ENCODE measurements at regions not wholly inside any gene's neighbourhood (a gene's known extent, or its start where the extent isn't known, plus 50 kb on each side); places are given as distances from the start of the nearest gene placed in this dataset.
"Not testable (repeated sequence)": the region's sequence is repeated elsewhere in the genome, so short reads cannot be mapped to it uniquely, and the experiment has no call there.

DNA sequence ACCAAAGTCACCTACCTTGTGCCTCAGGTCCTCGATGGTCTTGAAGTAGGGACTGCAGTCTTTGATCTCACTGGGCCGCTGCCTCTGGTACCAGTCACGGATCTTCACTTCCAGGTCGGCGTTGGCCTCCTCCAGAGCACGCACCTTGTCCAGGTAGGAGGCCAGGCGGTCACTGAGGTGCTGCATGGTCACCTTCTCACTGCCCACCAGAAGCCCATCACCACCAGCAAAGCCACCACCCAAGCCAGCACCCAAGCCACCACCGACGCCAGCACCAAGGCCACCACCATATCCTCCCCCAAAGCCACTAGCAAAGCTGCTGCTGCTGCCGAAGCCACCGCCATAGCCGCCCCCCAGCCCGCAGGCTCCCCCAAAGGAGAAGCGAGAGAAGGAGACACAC, 139.7 kb downstream of the TNFRSF13B start:
- TF ChIP-seq, protein P1, sequence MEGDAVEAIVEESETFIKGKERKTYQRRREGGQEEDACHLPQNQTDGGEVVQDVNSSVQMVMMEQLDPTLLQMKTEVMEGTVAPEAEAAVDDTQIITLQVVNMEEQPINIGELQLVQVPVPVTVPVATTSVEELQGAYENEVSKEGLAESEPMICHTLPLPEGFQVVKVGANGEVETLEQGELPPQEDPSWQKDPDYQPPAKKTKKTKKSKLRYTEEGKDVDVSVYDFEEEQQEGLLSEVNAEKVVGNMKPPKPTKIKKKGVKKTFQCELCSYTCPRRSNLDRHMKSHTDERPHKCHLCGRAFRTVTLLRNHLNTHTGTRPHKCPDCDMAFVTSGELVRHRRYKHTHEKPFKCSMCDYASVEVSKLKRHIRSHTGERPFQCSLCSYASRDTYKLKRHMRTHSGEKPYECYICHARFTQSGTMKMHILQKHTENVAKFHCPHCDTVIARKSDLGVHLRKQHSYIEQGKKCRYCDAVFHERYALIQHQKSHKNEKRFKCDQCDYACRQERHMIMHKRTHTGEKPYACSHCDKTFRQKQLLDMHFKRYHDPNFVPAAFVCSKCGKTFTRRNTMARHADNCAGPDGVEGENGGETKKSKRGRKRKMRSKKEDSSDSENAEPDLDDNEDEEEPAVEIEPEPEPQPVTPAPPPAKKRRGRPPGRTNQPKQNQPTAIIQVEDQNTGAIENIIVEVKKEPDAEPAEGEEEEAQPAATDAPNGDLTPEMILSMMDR (IDR thresholded peaks at IDR 0.05) = not testable (repeated sequence)
- not testable (repeated sequence) for TF ChIP-seq SIN3A (IDR thresholded peaks at IDR 0.05; ENCODE audit: borderline replicate concordance, low read depth, low read length); EZH2phosphoT487 (IDR thresholded peaks at IDR 0.05; ENCODE audit: borderline replicate concordance, low read depth); MXI1 (IDR thresholded peaks at IDR 0.05; ENCODE audit: low read depth, low read length); GATA2 (CRISPR knock-in tag; IDR thresholded peaks at IDR 0.05); RFX5 (IDR thresholded peaks at IDR 0.05; ENCODE audit: low read length); EP300 (IDR thresholded peaks at IDR 0.05; ENCODE audit: borderline replicate concordance in 1 of 2, low read depth in 1 of 2, low read length in 1 of 2); TAF1 (IDR thresholded peaks at IDR 0.05; ENCODE audit: borderline replicate concordance, low read depth, low read length); RCOR1 (IDR thresholded peaks at IDR 0.05; ENCODE audit: low read length)
- TF ChIP-seq, protein P2, sequence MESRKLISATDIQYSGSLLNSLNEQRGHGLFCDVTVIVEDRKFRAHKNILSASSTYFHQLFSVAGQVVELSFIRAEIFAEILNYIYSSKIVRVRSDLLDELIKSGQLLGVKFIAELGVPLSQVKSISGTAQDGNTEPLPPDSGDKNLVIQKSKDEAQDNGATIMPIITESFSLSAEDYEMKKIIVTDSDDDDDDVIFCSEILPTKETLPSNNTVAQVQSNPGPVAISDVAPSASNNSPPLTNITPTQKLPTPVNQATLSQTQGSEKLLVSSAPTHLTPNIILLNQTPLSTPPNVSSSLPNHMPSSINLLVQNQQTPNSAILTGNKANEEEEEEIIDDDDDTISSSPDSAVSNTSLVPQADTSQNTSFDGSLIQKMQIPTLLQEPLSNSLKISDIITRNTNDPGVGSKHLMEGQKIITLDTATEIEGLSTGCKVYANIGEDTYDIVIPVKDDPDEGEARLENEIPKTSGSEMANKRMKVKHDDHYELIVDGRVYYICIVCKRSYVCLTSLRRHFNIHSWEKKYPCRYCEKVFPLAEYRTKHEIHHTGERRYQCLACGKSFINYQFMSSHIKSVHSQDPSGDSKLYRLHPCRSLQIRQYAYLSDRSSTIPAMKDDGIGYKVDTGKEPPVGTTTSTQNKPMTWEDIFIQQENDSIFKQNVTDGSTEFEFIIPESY (IDR thresholded peaks at IDR 0.05; ENCODE audit: borderline replicate concordance, low read depth) = not testable (repeated sequence)
- TF ChIP-seq, protein P3, sequence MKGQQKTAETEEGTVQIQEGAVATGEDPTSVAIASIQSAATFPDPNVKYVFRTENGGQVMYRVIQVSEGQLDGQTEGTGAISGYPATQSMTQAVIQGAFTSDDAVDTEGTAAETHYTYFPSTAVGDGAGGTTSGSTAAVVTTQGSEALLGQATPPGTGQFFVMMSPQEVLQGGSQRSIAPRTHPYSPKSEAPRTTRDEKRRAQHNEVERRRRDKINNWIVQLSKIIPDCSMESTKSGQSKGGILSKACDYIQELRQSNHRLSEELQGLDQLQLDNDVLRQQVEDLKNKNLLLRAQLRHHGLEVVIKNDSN (IDR thresholded peaks at IDR 0.05; ENCODE audit: borderline replicate concordance, low read depth) = not testable (repeated sequence)
- TF ChIP-seq, protein P4, sequence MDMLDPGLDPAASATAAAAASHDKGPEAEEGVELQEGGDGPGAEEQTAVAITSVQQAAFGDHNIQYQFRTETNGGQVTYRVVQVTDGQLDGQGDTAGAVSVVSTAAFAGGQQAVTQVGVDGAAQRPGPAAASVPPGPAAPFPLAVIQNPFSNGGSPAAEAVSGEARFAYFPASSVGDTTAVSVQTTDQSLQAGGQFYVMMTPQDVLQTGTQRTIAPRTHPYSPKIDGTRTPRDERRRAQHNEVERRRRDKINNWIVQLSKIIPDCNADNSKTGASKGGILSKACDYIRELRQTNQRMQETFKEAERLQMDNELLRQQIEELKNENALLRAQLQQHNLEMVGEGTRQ (IDR thresholded peaks at IDR 0.05; ENCODE audit: borderline replicate concordance, low read depth, low read length) = not testable (repeated sequence)
- TF ChIP-seq, protein P5, sequence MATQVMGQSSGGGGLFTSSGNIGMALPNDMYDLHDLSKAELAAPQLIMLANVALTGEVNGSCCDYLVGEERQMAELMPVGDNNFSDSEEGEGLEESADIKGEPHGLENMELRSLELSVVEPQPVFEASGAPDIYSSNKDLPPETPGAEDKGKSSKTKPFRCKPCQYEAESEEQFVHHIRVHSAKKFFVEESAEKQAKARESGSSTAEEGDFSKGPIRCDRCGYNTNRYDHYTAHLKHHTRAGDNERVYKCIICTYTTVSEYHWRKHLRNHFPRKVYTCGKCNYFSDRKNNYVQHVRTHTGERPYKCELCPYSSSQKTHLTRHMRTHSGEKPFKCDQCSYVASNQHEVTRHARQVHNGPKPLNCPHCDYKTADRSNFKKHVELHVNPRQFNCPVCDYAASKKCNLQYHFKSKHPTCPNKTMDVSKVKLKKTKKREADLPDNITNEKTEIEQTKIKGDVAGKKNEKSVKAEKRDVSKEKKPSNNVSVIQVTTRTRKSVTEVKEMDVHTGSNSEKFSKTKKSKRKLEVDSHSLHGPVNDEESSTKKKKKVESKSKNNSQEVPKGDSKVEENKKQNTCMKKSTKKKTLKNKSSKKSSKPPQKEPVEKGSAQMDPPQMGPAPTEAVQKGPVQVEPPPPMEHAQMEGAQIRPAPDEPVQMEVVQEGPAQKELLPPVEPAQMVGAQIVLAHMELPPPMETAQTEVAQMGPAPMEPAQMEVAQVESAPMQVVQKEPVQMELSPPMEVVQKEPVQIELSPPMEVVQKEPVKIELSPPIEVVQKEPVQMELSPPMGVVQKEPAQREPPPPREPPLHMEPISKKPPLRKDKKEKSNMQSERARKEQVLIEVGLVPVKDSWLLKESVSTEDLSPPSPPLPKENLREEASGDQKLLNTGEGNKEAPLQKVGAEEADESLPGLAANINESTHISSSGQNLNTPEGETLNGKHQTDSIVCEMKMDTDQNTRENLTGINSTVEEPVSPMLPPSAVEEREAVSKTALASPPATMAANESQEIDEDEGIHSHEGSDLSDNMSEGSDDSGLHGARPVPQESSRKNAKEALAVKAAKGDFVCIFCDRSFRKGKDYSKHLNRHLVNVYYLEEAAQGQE (IDR thresholded peaks at IDR 0.05; ENCODE audit: low read depth, low read length) = not testable (repeated sequence)

All from SK-N-SH (cell line).